ENCODE measurements at regions not wholly inside any gene's neighbourhood (a gene's known extent, or its start where the extent isn't known, plus 50 kb on each side); places are given as distances from the start of the nearest gene placed in this dataset.

DNA sequence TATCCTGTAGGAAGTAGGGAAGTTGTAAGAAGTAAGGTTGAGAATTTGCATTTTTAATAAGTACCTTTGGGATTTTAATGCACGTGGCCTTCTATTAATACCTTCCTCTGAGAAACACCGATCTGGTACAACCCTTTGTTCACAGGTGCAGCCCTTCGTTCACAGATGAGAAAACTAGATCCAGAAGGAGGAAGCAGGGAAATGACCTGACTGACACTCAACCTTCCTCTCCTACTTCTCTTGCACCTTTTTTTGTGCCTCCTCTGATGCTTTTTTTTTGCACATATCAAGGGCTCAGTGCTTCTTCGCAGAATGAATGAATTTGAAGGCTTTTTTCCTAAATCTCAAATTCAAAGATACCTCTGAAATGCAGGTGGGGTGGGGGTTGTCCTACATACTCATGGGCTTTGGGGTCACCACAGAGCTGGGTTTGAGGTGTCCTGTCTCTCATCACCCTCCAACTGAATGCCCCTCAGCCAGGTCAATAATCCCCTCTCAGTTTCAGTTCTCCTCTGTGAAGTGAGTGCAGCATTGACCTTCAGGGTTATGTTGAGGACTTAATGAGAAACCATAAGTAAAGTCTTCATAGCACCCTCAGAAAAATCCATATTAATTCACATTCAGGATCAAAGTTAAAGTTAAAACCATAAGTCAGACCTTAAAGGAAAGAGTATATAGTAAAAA is 161.5 kb upstream of the CTNNB1 start:
- no peak for DNase-seq (ENCODE audit: low read depth in 2 of 2)

DNA sequence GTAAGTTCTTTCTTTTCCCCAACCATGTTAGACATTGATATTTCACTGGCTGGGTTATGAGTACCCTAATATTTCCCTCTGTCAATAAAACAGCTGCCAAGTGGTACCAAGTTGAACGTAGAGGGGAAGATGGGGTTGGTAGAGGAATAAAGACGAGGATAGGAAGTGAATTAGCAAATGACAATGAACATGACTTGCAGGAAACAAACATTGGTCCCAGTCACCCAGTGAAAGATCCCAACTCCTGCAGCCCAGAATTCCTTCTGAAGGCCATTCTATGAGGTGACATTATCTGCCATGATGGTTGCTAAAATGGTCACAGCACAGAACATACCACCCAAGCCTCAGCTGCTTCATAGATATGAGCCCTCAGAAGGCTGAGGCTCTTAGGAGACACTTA is 159.0 kb upstream of the CTNNB1 start:
- no peak for DNase-seq (ENCODE audit: low read depth in 2 of 2)

DNA sequence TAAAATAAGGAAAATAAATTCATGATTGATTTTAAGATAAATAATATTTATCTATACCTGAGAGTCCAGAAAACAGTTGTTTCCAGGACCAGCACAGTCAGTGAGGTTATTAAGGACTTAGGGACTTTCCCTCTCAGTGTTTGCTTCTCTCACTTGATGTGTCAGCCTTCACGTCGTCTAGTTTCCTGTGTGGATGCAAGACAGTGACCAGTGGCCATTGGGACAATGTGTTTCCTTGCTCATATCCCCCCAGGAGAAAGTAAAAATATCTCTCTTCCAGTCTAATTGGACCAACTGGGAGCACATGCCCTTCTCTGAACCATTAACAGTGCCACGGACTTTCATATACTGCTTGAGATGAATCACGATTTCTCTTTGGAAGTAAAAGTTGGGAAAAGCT is 157.8 kb upstream of the CTNNB1 start:
- no peak for DNase-seq (ENCODE audit: low read depth in 2 of 2)

DNA sequence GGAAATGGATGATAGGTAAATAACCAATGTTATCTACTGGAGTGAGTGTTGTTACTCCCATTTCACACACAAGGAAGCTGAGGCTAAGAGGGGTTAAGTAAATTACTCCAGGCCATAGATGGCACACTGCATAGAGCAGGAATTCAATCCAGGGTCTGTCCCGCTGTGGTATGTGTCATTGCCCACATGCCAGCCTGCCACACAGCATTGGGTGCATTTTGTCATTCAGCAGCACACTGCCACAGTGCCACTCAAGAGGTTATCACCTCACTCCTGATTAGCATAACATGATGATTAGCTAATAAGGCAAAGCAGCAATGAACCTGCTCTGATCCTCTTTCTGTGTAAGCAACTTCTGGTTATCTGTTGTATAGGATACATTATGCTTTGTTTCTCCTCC is 157.4 kb upstream of the CTNNB1 start:
- no peak for DNase-seq (ENCODE audit: low read depth in 2 of 2)

DNA sequence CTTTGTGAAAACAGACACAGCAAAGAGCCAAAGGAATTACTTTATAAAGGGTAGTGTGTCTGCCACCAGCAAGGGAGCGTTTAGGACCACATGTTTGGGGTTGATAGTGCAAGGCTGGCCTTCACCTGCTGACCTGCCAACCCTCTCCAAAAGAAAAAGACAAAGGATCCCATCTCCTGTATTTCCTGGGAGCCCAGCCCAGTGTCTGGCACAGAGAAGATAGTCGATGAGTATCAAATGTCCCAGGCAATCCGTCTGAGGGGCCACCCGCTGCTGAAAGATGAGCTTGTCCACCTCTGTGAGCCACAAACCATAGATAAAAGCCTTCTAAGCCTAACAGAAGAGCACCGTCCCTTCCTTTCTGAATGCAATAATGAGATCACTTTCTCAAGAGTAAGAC is 154.8 kb upstream of the CTNNB1 start:
- DNase-seq (ENCODE audit: low read depth in 2 of 2): no peak

DNA sequence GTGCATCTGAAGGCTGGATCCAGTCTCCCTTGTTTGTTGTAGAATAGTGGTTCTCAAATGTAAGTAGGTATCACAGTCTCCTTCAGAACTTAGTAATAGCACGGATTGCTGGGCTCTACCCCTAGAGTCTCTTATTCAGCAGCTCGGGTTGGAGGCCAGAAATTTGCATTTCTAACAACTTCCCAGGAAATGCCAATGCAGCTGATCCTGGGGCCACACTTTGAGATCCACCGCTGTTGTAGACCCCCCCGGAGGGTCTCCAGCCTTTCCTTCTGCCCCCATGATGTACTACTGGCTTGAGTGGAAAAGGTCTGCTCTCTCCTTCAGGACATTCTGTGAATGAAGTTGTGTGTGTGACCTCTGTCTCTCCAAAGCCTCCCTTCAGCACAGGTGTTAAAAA is 153.8 kb upstream of the CTNNB1 start:
- DNase-seq (ENCODE audit: low read depth in 2 of 2): no peak

DNA sequence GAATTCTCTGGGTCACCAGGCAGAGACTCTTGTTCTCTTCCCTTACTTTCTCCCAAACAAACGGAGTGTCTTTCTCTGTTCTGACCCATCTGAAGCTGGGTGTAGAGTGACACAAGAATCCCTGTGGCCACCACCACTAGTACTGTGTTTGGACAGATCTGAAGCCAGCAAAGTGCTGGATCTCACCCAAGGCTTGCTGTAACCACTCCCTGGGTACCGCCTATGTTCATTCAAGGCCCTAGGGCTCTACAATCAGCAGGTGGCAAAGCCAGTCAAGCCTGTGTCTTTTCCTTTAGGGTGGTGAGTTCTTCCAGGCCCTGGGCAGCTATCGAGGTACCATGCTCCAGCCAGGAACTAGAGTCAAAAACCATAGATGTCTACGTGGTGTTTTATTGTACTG is 149.2 kb upstream of the CTNNB1 start:
- DNase-seq (ENCODE audit: low read depth in 2 of 2): no peak

DNA sequence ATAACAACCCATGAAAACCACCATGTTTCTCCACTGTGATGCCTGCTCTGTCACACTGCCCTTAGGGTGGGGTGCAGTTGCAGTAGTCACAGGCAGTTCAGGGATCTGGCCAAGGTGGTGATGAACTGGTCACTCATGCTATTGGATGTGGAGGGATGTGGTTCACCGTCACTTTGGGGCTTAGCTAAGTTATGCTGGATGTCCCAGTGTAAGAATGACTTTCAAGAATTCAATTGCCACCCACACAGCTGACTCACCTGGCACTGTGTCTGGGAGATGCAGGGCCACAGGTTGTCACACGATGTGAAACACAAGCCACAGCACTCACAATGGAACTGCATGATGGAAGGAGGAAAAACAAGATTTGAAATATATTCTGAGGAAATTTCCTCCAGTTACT is 146.1 kb upstream of the CTNNB1 start:
- DNase-seq (ENCODE audit: low read depth in 2 of 2): no peak

DNA sequence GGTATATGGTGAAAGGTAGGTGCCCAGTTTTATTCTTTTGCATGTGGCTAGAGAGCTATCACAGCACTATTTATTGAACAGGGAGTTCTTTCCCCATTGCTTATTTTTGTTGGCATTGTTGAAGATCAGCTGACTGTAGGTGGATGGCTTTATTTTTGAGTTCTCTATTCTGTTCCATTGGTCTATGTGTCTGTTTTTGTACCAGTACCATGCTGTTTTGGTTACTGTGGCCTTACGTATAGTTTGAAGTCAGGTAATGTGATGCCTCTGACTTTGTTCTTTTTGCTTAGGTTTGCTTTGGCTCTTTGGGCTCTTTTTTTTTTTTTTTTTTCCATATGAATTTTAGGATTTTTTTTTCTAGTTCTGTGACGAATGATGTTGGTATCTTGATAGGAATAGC is 139.2 kb upstream of the CTNNB1 start:
- no peak for DNase-seq (ENCODE audit: low read depth in 2 of 2)

DNA sequence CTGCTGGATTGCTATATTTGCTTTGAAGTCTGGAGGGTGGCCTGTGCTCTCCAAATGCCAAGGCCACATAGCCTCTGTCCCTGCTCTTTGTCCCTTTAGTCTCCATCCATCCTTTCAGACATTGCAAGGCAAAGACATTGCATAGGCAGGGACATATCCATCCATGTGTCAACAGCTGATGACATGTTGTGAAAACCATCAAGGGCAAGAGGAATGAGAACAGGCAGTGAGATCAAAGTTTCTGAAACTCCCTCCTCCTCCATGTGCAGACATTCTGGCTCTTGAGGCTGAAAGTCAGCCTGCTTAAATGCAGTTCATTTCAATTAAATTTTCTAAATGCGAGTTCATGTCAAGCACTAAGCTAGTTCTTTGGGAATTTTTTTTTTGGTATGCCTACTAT is 135.2 kb upstream of the CTNNB1 start:
- DNase-seq (ENCODE audit: low read depth in 2 of 2): no peak

DNA sequence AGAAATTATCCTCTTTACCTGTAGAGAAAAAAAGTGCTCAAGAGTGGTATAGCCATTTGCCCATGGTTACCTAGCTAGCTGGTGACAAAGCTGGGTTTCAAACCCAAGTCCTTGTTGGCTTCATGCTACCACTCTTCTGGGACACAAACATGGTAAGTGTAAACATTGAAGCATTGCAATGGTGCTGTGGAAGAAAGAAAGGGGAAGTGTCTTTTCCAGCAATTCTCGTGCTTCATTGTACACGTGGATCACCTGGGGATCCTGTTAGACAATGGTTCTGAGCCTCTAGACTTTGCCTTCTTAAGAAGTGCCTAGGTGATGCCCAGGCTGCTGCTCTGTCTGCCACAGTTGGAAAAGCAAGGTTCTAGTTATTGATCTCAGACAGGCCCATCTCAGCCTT is 134.8 kb upstream of the CTNNB1 start:
- DNase-seq (ENCODE audit: low read depth in 2 of 2): no peak

DNA sequence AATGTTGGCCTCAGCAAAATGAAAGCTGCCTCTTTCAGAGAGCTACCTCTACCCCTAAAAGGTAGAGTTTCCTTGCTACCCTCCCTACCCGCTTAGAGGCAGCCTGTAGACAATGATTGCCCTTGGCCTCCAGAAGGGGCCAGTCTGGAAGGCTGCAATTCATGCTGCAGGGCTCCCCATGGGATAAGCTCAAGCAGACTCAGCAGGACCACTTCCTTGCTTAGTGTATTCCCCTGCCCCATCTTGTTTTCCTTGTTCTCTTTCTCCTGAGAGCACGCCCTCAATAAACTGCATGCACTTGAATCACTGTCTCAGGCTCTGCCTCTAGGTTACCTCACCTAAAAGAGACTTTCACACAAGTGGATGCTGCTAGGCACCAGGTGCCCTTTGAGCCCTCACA is 134.0 kb upstream of the CTNNB1 start:
- DNase-seq (ENCODE audit: low read depth in 2 of 2): no peak

DNA sequence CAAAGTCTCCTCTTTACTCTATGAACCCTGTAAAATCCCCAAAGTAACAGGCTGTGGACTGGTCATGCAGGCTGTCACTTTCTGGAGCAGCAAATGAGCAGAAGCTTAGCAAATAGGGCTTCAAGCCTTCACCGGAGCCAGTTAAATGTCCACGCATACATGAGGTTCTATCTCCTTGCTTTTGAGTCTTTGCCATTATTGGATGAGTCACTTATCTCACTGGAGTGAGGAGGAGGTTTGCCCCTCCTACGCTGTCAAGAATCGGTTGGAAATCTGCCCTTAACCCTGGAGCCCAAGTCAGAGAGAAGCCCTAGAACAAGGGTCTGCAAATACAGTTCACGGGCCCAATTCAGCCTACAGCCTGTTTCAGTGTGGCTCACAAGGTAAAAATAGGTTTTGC is 126.1 kb upstream of the CTNNB1 start:
- DNase-seq (ENCODE audit: low read depth in 2 of 2): no peak

DNA sequence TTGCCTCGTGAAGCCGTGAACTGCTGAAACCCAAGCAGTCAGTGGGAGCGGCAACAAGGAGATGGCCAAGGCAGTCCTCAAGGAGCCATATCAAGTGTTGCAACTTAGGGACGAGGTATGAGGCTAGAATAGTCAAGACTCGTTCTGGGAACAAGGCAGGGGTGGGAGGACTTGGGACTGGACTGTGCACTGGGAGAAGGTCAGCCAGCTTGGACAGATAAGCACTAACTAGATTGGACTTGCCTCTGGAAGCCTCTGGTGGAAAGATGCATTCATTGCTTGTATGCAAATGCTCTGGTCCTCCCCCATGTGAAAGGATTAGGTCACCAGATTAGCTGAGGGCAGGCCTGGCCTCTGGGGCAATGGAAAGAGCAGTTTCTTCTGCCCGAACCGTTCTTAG is 123.3 kb upstream of the CTNNB1 start:
- DNase-seq (ENCODE audit: low read depth in 2 of 2): no peak

DNA sequence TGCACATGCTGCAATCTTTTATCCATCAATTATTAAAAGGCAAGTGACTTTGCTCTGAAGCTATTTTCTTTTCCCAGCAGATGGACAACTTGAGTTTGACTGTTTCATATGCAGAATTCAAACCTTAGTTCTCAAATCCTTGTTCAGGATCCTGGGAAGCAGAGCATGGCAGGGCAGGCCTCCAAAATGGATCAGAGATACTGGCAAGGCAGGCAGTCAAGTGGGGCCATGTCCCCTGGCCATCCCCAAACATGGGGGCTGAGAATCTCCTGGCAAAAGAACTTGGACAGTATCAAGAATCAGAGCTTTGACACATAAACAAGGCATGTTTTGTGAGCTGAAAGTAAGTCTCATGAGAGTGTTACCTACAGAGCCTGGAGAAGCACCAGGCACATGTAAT is 122.9 kb upstream of the CTNNB1 start:
- DNase-seq (ENCODE audit: low read depth in 2 of 2): no peak

DNA sequence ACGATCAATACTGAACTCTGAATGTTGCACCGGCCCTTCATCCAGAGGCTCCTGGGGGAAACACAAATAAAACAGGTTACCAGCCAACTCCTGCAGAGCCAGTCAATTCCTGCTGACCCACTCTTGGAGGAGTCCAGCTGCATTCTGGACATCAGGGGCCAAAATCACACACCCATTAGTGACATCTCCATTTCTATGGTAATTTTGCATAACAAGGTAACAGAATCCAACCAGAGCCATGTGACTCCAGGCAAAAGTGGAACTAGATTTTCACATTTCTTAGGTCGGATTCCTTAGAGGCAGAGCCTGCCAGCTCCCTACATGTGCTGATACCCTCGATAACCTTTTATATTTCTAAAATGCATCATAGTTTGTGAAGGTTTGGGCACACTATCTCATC is 119.2 kb upstream of the CTNNB1 start:
- no peak for DNase-seq (ENCODE audit: low read depth in 2 of 2)

DNA sequence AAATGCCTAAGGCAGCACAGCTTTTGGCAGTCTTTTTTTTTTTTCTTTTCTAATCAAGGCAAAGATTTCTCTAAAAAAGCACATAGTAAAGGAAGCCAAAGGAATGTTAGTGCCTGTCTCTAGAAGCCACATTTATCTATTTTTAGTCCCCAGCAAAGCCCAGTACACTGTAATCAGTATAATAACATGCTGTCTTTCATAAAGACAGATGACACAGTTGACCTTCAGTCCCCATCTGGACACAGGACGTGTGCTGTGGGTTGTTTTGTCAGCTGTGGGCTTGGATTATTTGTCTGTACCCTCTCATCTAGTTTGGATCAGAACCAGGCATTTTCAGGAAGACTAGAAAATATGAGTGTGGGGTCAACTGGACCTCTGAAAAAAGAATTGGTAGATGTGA is 110.4 kb upstream of the CTNNB1 start:
- DNase-seq (ENCODE audit: low read depth in 2 of 2): no peak

DNA sequence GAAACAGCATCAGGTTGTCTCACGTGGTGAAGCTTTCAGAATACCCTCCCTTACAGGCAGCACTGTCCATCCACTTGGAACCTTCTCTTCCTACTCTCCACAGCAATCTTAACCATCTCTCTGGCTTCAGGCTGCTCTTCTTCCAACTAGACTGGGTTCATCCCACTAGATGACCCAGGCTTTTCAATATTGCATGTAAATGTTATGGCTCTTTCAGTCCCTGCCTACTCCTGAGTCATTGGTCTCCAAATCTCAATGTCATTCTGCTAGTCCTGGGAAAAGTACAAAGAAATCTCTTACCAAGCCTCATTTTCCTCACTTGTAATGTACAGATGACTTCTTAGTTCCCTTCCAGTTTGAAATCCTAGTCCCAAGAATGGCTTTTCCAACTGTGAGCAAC is 109.7 kb upstream of the CTNNB1 start:
- DNase-seq (ENCODE audit: low read depth in 2 of 2): no peak

DNA sequence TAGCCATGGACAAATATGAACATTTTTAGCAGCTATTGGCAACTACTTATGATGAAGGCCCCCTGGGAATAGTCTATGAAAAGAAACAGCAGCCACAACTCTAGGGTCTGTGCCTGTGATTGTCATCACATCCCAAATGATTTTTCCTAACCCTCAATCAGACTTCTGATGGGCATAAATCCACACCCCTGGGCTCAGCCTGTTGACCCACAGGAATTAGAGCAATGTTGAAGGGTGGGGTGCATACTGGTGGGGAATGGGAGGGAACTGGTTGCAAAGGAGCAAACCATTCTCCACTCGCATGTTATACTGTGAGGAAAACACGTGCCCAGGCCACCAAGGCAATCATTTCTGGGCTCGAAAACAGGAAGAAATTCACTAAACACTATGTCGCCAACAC is 106.5 kb upstream of the CTNNB1 start:
- no peak for DNase-seq (ENCODE audit: low read depth in 2 of 2)

DNA sequence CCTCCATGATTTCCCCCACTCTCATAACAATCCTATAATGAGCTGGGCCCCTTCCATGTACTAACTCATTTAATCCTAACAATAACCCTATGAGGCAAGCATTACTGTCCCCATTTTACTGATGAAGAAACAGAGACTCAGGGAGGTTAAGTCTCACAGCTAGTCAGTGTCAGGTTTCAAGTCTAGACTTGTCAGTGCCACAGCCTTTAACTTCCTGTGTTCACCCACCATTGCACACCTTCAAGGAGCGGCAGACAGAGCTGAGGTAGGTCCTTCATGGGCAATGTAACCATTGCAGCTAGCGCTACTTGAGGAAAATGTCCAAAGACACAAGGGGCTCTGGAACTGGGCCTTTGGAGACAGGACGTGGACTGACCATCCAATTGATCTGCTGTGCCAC is 105.8 kb upstream of the CTNNB1 start:
- no peak for DNase-seq (ENCODE audit: low read depth in 2 of 2)

DNA sequence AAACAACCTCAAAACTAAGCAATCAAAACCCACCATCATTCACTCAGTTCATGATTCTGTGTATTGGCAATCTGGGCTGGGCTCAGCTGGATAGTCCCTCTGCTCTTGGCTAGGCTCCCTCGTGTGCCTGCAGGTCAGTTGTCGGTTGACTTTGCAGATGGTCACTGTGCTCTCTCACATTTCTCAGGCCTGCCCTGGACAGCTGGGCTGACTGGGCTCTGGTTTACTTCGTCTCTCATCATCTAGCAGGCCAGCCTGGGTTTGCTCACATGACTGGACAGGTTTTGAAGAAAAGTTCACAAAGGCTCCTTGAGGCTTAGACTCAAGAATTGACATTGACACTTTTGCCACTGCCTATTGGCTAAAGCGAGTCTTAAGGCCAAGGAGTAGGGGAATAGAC is 105.0 kb upstream of the CTNNB1 start:
- no peak for DNase-seq (ENCODE audit: low read depth in 2 of 2)

DNA sequence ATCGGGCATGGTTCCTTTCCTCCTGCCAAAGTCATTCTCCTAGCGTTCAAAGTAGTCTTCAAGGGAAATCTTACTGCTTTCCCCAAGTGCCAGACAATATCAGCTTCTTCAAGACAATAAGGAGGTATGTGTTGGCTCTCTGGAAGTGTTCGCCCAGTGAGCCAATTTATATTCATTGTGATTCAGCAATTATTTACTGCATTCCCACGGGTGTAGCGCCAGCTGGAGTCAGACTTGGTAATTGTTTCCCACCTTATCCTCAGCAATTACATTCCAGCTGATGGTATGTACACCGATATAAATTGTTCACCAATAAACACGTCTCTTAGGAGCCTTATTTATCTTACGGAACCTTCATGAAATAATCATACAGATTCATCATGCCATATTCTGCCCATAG is 103.6 kb upstream of the CTNNB1 start:
- DNase-seq (ENCODE audit: low read depth in 2 of 2): no peak

DNA sequence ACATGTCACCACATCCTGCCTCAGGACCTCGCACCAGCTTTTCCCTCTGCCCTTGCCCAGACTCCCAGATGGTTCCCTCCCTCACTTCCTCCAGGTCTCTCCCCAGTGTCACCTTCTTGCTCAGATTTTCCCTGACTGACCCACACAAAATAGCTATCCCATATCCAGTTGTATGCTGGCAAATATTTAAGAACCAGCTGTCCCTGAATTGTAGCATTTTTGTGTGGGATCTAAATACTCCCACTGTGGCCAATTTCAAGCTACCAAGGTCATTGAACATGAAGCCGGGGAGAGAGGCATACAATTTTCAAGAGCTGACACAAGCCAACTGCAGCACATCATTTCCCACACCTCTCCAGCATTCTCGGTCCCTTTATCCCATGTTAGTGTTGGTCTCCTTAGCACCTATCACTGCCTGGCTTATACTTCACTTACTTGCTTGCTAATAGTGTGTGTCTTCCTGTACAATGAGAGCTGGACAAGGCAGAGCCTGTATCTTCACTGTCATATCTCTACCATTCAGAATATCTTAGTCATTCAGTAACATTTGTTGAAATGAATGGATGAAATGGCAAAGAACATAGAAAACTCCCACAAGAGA is 101.3 kb upstream of the CTNNB1 start:
- DNase-seq (ENCODE audit: low read depth in 2 of 2): no peak

DNA sequence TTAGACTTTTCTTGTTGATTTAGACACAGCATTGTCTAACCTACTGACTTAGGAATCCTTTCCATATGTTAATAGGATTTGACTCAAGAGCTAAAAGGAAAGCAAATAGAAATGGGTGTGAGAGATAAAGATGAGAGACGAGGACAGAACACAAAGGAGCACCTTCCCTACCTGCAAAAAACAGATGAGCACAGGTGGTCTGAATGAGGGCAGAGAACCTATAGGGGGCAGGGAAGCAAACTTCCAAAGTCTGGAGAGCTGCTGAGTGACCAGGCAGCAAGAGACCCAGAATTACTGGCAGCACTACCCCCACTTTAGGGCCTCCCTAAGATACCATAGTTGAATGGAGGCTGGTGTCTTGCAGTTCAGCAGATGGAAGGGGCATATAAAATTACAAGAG is 98.1 kb upstream of the CTNNB1 start:
- no peak for DNase-seq (ENCODE audit: low read depth in 2 of 2)

All from stimulated activated CD4-positive, alpha-beta T cell treated with anti-CD3 and anti-CD28 coated beads, Interleukin-1b, Interleukin-23, amount 100 ng/mL, for 4 hours (primary cell).